ENCODE measurements at regions not wholly inside any gene's neighbourhood (a gene's known extent, or its start where the extent isn't known, plus 50 kb on each side); places are given as distances from the start of the nearest gene placed in this dataset.

DNA sequence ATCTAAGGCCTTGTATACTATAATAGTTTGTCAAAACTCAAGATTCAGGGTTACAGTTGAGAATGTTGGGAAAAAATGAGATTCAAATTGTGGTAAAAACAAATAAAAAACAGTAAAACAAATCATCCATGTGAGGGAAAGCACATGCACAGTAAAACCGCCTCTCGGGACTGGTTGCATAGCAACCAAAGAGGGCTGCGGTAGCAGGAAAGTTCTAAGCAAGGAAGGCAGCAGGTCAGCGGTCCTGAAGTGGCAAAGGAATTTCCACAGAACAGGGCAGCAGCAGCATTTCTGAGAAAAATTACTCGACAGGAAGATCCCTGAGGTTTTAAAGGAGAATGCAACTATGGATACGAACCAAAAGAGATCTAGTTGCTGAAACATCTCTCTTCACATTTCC is 93.7 kb downstream of the DYNAP start:
- ATAC-seq (ENCODE audit: low FRiP score) (no peak), DNase-seq (no peak)
- no peak overlapping the region for H3K27ac ChIP-seq (ENCODE audit: low read depth in 1 of 2, low read length in 2 of 2)
- H3K27me3 ChIP-seq (ENCODE audit: control insufficient read depth in 1 of 2, insufficient read depth in 2 of 2, low read length in 1 of 2): peaks cover 0 to 2% of the 10 kb centered on the region in 2 donors
- H3K4me1 ChIP-seq (ENCODE audit: control insufficient read depth in 1 of 2, insufficient read depth in 2 of 2, low read length in 2 of 2): no peaks in the 10 kb centered on the region
- no peaks in the 10 kb centered on the region for H3K36me3 ChIP-seq (ENCODE audit: control insufficient read depth in 1 of 2, insufficient read depth in 2 of 2, low read length in 1 of 2)
- 17 to 27% methylated on average over 6 of the region's 6 CpGs for WGBS, 2 donors
- H3K9me3 ChIP-seq (ENCODE audit: control insufficient read depth, low read length): no peaks in the 10 kb centered on the region
- intact Hi-C loops (cut with DNase I): no loop called here
- no peak overlapping the region for H3K4me3 ChIP-seq (ENCODE audit: low read length in 2 of 2)

DNA sequence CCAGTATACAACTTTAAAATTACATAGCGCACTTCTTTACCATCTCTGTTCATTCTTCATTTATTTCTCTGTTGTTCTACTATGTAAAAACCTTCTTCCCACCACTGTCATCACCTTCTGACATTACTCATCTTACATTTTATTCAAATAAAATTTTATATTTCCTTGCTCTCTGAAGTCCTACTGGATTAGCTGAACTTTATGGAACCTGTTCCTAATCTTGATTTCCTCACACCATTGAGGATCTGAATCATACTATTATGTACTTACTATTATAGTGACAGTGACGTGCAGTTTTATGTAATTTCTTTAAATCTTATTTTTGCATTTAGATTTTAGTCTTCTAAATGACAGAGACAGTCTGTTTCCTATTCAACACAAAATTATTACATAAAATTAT is 98.3 kb downstream of the DYNAP start:
- Histone ChIP-seq H3K4me1 (ENCODE audit: control insufficient read depth in 1 of 2, insufficient read depth in 2 of 2, low read length in 2 of 2) (no peaks in the 10 kb centered on the region), H3K4me3 (ENCODE audit: low read length in 2 of 2) (no peak overlapping the region), H3K27ac (ENCODE audit: low read depth in 1 of 2, low read length in 2 of 2) (no peak overlapping the region), H3K27me3 (ENCODE audit: control insufficient read depth in 1 of 2, insufficient read depth in 2 of 2, low read length in 1 of 2) (peaks cover 0 to 2% of the 10 kb centered on the region in 2 donors), H3K36me3 (ENCODE audit: control insufficient read depth in 1 of 2, insufficient read depth in 2 of 2, low read length in 1 of 2) (no peaks in the 10 kb centered on the region), H3K9me3 (ENCODE audit: control insufficient read depth, low read length) (no peaks in the 10 kb centered on the region)
- intact Hi-C loops (cut with DNase I): no loop called here
- no peak for DNase-seq
- 85 to 87% methylated on average over 2 of the region's 2 CpGs for WGBS, 2 donors
- no peak for ATAC-seq (ENCODE audit: low FRiP score)

DNA sequence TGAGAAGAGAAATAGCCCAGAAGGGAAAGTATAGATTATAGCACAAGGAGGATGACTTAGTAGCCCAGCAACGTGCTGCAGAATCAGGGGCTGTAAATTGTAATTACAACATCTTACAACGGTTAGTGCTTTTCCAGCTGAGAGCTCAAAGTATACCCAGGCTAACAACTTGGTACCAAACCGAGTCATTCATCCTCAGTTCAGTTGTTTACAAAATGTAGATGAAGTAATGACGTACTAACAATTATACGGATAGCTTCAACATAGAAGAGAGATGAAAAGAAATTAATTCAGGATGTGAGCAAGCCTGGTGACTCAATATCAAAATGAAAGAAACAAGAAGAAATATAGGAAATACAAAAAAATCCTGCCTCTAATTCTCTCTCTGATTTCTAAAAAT is 99.2 kb downstream of the DYNAP start:
- no peak overlapping the region for H3K27ac ChIP-seq (ENCODE audit: low read depth in 1 of 2, low read length in 2 of 2)
- intact Hi-C loops (cut with DNase I): no loop called here
- DNase-seq: no peak

DNA sequence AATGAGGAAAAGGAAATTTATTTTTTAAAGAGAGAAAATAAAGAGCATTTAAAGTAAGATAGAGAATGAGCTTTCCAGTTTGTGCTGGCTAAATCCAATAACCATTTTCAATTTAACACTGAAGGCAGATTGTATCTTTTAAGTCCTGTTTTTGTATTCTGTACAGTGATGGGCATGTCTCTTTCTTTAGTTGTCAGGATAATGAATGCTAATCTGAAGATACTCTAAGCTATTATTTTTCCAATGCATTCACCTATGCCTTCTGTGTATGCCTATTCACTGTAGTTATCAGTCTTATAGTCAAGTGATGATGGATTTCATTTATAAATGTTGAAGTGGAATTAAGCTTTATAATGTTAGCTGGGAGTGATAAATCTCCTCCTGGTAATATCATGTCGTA is 101.4 kb downstream of the DYNAP start:
- Histone ChIP-seq H3K27me3 (ENCODE audit: control insufficient read depth in 1 of 2, insufficient read depth in 2 of 2, low read length in 1 of 2) (no peaks in the 10 kb centered on the region), H3K9me3 (ENCODE audit: control insufficient read depth, low read length) (no peaks in the 10 kb centered on the region), H3K4me3 (ENCODE audit: low read length in 2 of 2) (no peak overlapping the region), H3K36me3 (ENCODE audit: control insufficient read depth in 1 of 2, insufficient read depth in 2 of 2, low read length in 1 of 2) (no peaks in the 10 kb centered on the region), H3K27ac (ENCODE audit: low read depth in 1 of 2, low read length in 2 of 2) (no peak overlapping the region), H3K4me1 (ENCODE audit: control insufficient read depth in 1 of 2, insufficient read depth in 2 of 2, low read length in 2 of 2) (no peaks in the 10 kb centered on the region)
- ATAC-seq (ENCODE audit: low FRiP score) (no peak), DNase-seq (no peak)
- intact Hi-C loops (cut with DNase I): no loop called here
- 58 to 63% methylated on average over 1 of the region's 1 CpG for WGBS, 2 donors

More for the DNA sequence above, 99.2 kb downstream of the DYNAP start:
- Histone ChIP-seq H3K4me1 (ENCODE audit: control insufficient read depth in 1 of 2, insufficient read depth in 2 of 2, low read length in 2 of 2) (no peaks in the 10 kb centered on the region), H3K27me3 (ENCODE audit: control insufficient read depth in 1 of 2, insufficient read depth in 2 of 2, low read length in 1 of 2) (peaks cover 0 to 2% of the 10 kb centered on the region in 2 donors), H3K36me3 (ENCODE audit: control insufficient read depth in 1 of 2, insufficient read depth in 2 of 2, low read length in 1 of 2) (no peaks in the 10 kb centered on the region), H3K4me3 (ENCODE audit: low read length in 2 of 2) (no peak overlapping the region), H3K9me3 (ENCODE audit: control insufficient read depth, low read length) (no peaks in the 10 kb centered on the region)
- no peak for ATAC-seq (ENCODE audit: low FRiP score)
- 28 to 47% methylated on average over 5 of the region's 5 CpGs for WGBS, 2 donors

DNA sequence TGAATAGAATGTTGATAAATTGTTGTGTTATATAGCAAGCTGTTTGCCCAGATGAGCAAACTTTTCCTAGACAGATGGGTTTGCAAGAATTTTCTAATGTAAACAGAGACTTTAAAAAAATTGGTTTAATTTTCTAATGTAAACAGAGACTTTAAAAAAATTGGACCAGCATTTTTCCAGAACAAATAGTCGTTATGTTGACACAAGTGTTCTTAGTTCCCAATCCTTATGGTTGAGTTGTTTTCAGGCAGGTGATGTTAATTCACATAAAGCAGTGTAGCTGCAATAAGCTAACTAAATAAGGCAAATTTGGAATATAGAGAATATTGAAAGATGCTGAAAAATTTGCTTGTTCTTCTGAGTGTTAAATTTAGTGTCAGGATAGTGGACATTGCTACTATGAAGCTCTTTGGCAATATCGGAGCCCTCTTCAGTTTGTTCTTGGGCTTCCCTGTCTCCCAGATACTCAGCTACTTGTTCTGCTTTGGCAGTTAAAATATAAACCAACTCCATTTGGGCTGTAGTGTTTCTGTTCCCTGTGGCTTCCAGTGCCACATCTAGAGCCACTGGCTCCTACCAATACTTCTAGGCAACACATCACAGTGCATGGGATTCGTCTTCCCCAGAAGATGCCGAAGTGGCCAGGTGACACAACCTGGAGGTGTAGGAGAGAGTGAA is 105.7 kb downstream of the DYNAP start:
- intact Hi-C loops (cut with DNase I): no loop called here
- WGBS, 2 donors: 62 to 67% methylated on average over 4 of the region's 4 CpGs

DNA sequence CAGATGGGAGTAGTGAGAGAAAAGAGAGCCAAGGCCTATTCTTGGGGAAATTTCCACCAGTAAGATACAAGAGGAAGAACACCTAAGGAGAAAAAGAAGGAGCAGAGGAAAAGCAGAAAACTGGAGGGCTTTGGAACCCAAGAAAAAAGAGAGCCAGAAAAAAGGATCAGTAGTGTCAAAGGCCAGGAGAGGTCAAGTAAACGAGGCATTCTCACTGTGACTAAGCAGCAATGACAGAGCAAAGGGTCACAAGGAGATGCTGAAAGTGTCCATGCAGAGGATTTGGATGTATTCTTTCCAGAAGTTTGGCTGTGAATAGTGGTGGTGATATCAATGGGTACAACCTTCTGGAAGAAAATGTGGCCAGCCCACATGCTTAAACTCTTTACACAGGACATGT is 109.5 kb downstream of the DYNAP start:
- Histone ChIP-seq H3K4me3 (ENCODE audit: low read length in 2 of 2) (no peak overlapping the region), H3K27me3 (ENCODE audit: control insufficient read depth in 1 of 2, insufficient read depth in 2 of 2, low read length in 1 of 2) (no peaks in the 10 kb centered on the region), H3K9me3 (ENCODE audit: control insufficient read depth, low read length) (no peaks in the 10 kb centered on the region), H3K4me1 (ENCODE audit: control insufficient read depth in 1 of 2, insufficient read depth in 2 of 2, low read length in 2 of 2) (no peaks in the 10 kb centered on the region), H3K27ac (ENCODE audit: low read depth in 1 of 2, low read length in 2 of 2) (no peak overlapping the region), H3K36me3 (ENCODE audit: control insufficient read depth in 1 of 2, insufficient read depth in 2 of 2, low read length in 1 of 2) (no peaks in the 10 kb centered on the region)
- WGBS, 2 donors: 21 to 23% methylated on average over 1 of the region's 1 CpG
- intact Hi-C loops (cut with DNase I): no loop called here
- no peak for DNase-seq
- ATAC-seq (ENCODE audit: low FRiP score): no peak

More for the DNA sequence above, 105.7 kb downstream of the DYNAP start:
- no peak for ATAC-seq (ENCODE audit: low FRiP score)
- H3K4me3 ChIP-seq (ENCODE audit: low read length in 2 of 2): no peak overlapping the region
- no peak for DNase-seq
- no peaks in the 10 kb centered on the region for H3K36me3 ChIP-seq (ENCODE audit: control insufficient read depth in 1 of 2, insufficient read depth in 2 of 2, low read length in 1 of 2)
- no peaks in the 10 kb centered on the region for H3K9me3 ChIP-seq (ENCODE audit: control insufficient read depth, low read length)
- no peaks in the 10 kb centered on the region for H3K4me1 ChIP-seq (ENCODE audit: control insufficient read depth in 1 of 2, insufficient read depth in 2 of 2, low read length in 2 of 2)
- H3K27me3 ChIP-seq (ENCODE audit: control insufficient read depth in 1 of 2, insufficient read depth in 2 of 2, low read length in 1 of 2): no peaks in the 10 kb centered on the region
- no peak overlapping the region for H3K27ac ChIP-seq (ENCODE audit: low read depth in 1 of 2, low read length in 2 of 2)

DNA sequence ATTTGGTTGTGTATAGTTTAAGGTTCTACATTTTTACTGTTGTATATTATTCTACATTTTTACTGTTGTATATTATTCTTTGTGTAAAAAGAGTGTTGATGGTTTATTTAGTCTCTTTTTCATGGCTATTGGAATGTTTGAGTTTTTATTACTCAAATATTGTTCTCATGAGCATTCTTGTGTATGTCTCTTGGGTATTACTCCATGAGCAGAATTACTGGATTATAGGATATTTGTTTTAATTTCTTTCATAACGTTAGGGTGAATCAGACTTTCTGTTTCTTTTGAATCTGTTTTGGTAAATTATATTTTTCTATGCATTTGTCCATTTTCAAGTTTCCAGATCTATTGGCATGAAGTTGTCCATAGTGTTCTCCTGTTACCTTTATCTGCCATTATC is 111.6 kb downstream of the DYNAP start:
- Histone ChIP-seq H3K27me3 (ENCODE audit: control insufficient read depth in 1 of 2, insufficient read depth in 2 of 2, low read length in 1 of 2) (no peaks in the 10 kb centered on the region), H3K27ac (ENCODE audit: low read depth in 1 of 2, low read length in 2 of 2) (no peak overlapping the region), H3K9me3 (ENCODE audit: control insufficient read depth, low read length) (no peaks in the 10 kb centered on the region), H3K4me3 (ENCODE audit: low read length in 2 of 2) (no peak overlapping the region), H3K36me3 (ENCODE audit: control insufficient read depth in 1 of 2, insufficient read depth in 2 of 2, low read length in 1 of 2) (no peaks in the 10 kb centered on the region), H3K4me1 (ENCODE audit: control insufficient read depth in 1 of 2, insufficient read depth in 2 of 2, low read length in 2 of 2) (no peaks in the 10 kb centered on the region)
- WGBS, 2 donors: 29 to 36% methylated on average over 1 of the region's 1 CpG
- intact Hi-C loops (cut with DNase I): no loop called here
- DNase-seq (no peak), ATAC-seq (ENCODE audit: low FRiP score) (no peak)

DNA sequence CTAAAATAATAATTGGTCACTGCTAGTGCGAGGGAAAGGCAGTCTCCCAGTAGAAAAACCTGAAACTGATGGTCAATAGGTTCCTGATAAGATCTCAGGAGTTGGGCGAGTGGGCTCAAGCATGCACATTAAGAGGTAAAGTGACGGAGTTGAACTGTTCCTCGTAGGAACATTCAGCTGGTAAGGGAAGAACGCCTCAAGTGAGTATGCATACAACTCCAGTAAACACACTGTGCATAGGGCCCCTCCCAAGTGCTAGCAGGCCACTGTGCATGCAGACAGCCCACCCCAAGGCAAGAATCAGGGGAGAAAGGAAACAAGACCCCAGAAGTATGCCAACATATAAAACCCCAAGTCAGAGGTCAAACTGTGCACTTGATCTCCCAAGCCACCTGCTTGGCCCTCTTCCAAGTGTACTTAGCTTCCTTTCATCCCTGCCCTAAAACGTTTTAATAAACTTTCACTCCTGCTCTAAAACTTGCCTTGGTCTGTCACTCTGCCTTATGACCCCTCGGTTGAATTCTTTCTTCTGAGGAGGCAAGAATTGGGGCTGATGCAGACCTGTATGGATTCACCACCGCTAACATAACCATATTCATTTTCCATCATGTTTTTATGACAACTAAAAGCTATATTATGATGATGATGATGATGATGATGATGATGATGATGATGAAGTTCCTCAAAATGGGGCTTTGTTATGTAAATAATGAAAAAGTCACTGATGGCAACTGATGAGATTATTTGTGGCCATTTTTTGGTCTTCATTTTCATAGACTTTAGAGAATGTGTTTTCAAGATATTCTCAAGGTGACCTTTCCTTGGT is 118.0 kb upstream of the RAB27B start:
- H3K27ac ChIP-seq (ENCODE audit: low read depth in 1 of 2, low read length in 2 of 2): no peak overlapping the region
- DNase-seq: no peak
- H3K27me3 ChIP-seq (ENCODE audit: control insufficient read depth in 1 of 2, insufficient read depth in 2 of 2, low read length in 1 of 2): no peaks in the 10 kb centered on the region
- no peaks in the 10 kb centered on the region for H3K36me3 ChIP-seq (ENCODE audit: control insufficient read depth in 1 of 2, insufficient read depth in 2 of 2, low read length in 1 of 2)
- H3K9me3 ChIP-seq (ENCODE audit: control insufficient read depth, low read length): no peaks in the 10 kb centered on the region
- WGBS, 2 donors: 76 to 78% methylated on average over 8 of the region's 8 CpGs
- no peak overlapping the region for H3K4me3 ChIP-seq (ENCODE audit: low read length in 2 of 2)
- ATAC-seq (ENCODE audit: low FRiP score): no peak
- no peaks in the 10 kb centered on the region for H3K4me1 ChIP-seq (ENCODE audit: control insufficient read depth in 1 of 2, insufficient read depth in 2 of 2, low read length in 2 of 2)
- intact Hi-C loops (cut with DNase I): no loop called here

DNA sequence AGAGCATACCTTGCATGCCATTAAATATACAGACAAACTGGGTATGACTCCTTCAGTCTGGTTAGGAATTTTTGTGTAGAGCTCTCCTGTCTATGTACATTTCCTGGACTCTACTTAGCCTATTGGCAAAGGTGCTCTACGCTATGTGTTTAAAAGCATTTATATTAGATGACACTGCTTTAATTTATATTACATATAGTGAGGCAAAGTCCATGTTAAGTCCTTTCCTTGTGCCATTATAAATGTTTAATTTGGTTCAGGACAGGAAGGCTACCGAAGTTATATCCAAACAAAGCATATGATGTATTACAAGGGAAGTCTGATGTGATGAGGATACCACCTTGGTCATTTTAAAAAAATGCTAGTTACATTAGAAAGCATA is 117.4 kb upstream of the RAB27B start:
- H3K27ac ChIP-seq (ENCODE audit: low read depth in 1 of 2, low read length in 2 of 2): no peak overlapping the region
- 56 to 60% methylated on average over 2 of the region's 2 CpGs for WGBS, 2 donors
- H3K27me3 ChIP-seq (ENCODE audit: control insufficient read depth in 1 of 2, insufficient read depth in 2 of 2, low read length in 1 of 2): no peaks in the 10 kb centered on the region
- H3K36me3 ChIP-seq (ENCODE audit: control insufficient read depth in 1 of 2, insufficient read depth in 2 of 2, low read length in 1 of 2): no peaks in the 10 kb centered on the region
- H3K9me3 ChIP-seq (ENCODE audit: control insufficient read depth, low read length): no peaks in the 10 kb centered on the region
- no peak for DNase-seq
- H3K4me1 ChIP-seq (ENCODE audit: control insufficient read depth in 1 of 2, insufficient read depth in 2 of 2, low read length in 2 of 2): no peaks in the 10 kb centered on the region
- intact Hi-C loops (cut with DNase I): no loop called here
- no peak for ATAC-seq (ENCODE audit: low FRiP score)
- H3K4me3 ChIP-seq (ENCODE audit: low read length in 2 of 2): no peak overlapping the region

Data from aorta (tissue), 5 donors.